ENCODE measurements at regions not wholly inside any gene's neighbourhood (a gene's known extent, or its start where the extent isn't known, plus 50 kb on each side); places are given as distances from the start of the nearest gene placed in this dataset.

GRCh38 chr1:24236789-24237371, 49.8 kb upstream of the IFNLR1 start:
- Histone ChIP-seq H3K27ac (ENCODE audit: low read length, poor library complexity, severe bottlenecking) (no peak overlapping the region), H3K4ac (ENCODE audit: low read depth in 1 of 2, low read length in 2 of 2) (no peak overlapping the region), H2BK5ac (ENCODE audit: low read depth, low read length, poor library complexity, severe bottlenecking) (no peak overlapping the region), H3K18ac (ENCODE audit: low read depth in 1 of 2, low read length in 2 of 2) (peak overlapping the region in 1 of 2 experiments; percentile 14), H3K27me3 (ENCODE audit: control insufficient read depth in 1 of 2, insufficient read depth in 1 of 2, low read length in 2 of 2) (no peaks in the 10 kb centered on the region), H2BK15ac (ENCODE audit: low read depth, poor library complexity, severe bottlenecking) (no peak overlapping the region), H3K4me3 (ENCODE audit: insufficient read depth in 1 of 2, low read depth in 1 of 2, low read length in 2 of 2) (peak overlapping the region in 1 of 2 experiments; percentile 31), H2AK5ac (ENCODE audit: low read length, severe bottlenecking) (no peak overlapping the region), H3K4me2 (ENCODE audit: low read length, poor library complexity, severe bottlenecking) (no peak overlapping the region), H3K4me1 (ENCODE audit: control insufficient read depth, insufficient read depth, low read depth, low read length) (peaks cover 8% of the 10 kb centered on the region), H4K91ac (ENCODE audit: low read length) (no peak overlapping the region), H3K79me1 (replicated peaks; ENCODE audit: low read length, poor library complexity, severe bottlenecking) (no peaks in the 10 kb centered on the region), H3K36me3 (ENCODE audit: control insufficient read depth in 1 of 2, insufficient read depth in 2 of 2, low read depth in 1 of 2, low read length in 2 of 2) (no peaks in the 10 kb centered on the region), H3K9me3 (ENCODE audit: control insufficient read depth, low read length) (peaks cover 4% of the 10 kb centered on the region), H2BK120ac (ENCODE audit: low read depth, low read length) (no peak overlapping the region), H4K8ac (ENCODE audit: low read length) (no peak overlapping the region), H3K14ac (ENCODE audit: low read length in 2 of 2) (no peak overlapping the region), H3K23ac (ENCODE audit: low read length in 2 of 2) (no peak overlapping the region), H2AFZ (ENCODE audit: low read depth, low read length) (no peak overlapping the region), H3K9ac (ENCODE audit: low read length) (peak overlapping the region; percentile 66), H2BK12ac (ENCODE audit: low read length in 2 of 2) (no peak overlapping the region)
- WGBS: 82% methylated on average over 7 of the region's 7 CpGs
- DNase-seq: peak; percentile 14
